C4-2B (cell line): ENCODE measurements at regions not wholly inside any gene's neighbourhood (a gene's known extent, or its start where the extent isn't known, plus 50 kb on each side); places are given as distances from the start of the nearest gene placed in this dataset.
A peak's percentile ranks its signal among the peaks of the same experiment; 100 is the strongest.
"Not testable (repeated sequence)": the region's sequence is repeated elsewhere in the genome, so short reads cannot be mapped to it uniquely, and the experiment has no call there.

Experiments used
- H3K27ac ChIP-seq: fragments of 450-650 bp; 2 replicates; pipeline ENCODE4 v1.5.1; 2017
- ZFX ChIP-seq: fragments of 450-650 bp; IDR thresholded peaks from 2 replicates; pipeline ENCODE4 v1.6.1; 2017
- TF ChIP-seq, protein P1 (sequence below): fragments of 450-650 bp; conservative IDR thresholded peaks from 2 replicates; pipeline ENCODE4 v1.5.1; 2017; ENCODE audit warnings: mild to moderate bottlenecking

DNA sequence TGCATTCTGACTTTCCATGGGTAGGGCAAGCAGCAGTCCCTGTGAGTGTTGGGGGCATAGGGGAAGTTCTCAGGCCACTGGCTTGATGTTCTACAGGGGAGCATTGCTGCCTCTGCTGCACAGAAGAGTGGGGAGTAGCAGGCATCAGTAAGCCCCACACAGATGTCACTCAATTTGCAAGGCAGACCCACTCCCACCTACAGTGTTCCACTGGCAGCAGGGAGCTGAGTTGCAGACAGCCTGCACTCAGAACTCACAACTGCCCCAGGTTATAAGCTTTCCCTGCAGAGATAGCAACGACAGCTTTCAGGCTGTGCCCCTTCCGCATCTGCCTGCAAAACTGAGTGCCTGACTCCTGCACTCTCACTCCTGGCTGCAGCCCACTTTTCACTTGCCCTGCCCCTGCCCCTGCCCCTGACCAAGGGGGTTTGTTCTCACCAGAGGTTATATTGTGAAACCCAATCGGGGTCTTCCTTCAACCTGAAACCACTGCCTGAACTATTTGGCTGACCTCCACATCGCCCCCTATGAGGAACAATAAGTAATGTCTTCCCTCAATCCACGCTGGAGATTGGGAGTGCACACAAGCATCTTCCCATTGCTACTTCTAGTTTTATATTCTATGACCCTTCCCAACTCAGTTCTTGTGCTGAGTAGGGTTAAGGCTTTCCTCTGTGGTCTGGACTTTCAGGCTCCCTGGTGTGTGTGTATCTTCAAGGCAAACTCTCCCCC, 227.4 kb upstream of the CXorf51B start:
- TF ChIP-seq, protein P1, sequence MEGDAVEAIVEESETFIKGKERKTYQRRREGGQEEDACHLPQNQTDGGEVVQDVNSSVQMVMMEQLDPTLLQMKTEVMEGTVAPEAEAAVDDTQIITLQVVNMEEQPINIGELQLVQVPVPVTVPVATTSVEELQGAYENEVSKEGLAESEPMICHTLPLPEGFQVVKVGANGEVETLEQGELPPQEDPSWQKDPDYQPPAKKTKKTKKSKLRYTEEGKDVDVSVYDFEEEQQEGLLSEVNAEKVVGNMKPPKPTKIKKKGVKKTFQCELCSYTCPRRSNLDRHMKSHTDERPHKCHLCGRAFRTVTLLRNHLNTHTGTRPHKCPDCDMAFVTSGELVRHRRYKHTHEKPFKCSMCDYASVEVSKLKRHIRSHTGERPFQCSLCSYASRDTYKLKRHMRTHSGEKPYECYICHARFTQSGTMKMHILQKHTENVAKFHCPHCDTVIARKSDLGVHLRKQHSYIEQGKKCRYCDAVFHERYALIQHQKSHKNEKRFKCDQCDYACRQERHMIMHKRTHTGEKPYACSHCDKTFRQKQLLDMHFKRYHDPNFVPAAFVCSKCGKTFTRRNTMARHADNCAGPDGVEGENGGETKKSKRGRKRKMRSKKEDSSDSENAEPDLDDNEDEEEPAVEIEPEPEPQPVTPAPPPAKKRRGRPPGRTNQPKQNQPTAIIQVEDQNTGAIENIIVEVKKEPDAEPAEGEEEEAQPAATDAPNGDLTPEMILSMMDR: no peak
- no peak for TF ChIP-seq ZFX
- no peak overlapping the region for H3K27ac ChIP-seq

DNA sequence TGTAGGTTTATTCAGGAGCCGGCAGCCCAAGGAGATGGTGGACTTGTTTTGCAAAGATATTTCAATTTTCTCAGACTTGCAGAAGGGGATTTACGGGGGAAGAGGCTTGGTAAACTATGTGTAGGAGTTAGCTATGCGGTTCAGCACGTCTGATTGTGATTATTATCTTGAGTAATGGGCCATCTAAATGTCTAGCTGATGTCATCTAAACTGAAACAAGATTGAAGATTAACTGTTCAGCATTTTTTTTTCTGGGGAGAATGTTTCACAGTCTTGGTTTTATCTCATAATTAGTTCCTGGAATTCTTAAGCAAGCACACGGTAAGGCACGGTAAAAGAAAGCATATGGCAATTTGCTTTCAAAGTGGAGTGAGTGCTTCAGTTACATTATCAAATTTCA, 207.3 kb upstream of the CXorf51B start:
- TF ChIP-seq ZFX: no peak
- TF ChIP-seq, protein P1: no peak
- no peak overlapping the region for H3K27ac ChIP-seq

DNA sequence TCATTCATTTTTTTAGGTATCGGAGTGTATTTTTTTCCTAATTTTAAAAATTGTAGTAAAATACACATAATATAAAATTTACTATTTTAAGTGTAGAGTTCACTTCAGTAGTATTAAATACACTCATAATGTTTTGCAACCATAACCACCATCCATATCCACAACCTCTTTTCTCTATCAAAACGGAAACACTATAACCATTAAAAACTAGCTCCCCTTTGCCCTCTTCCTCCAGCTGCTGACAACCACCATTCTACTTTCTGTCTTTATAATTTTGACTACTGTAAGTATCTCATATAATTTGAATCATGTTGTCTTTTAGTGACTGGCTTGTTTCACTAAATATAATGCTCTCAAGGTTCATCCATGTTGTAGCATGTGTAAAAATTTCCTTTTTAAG, 205.4 kb upstream of the CXorf51B start:
- H3K27ac ChIP-seq: no peak overlapping the region
- TF ChIP-seq, protein P1: no peak
- TF ChIP-seq ZFX: no peak

DNA sequence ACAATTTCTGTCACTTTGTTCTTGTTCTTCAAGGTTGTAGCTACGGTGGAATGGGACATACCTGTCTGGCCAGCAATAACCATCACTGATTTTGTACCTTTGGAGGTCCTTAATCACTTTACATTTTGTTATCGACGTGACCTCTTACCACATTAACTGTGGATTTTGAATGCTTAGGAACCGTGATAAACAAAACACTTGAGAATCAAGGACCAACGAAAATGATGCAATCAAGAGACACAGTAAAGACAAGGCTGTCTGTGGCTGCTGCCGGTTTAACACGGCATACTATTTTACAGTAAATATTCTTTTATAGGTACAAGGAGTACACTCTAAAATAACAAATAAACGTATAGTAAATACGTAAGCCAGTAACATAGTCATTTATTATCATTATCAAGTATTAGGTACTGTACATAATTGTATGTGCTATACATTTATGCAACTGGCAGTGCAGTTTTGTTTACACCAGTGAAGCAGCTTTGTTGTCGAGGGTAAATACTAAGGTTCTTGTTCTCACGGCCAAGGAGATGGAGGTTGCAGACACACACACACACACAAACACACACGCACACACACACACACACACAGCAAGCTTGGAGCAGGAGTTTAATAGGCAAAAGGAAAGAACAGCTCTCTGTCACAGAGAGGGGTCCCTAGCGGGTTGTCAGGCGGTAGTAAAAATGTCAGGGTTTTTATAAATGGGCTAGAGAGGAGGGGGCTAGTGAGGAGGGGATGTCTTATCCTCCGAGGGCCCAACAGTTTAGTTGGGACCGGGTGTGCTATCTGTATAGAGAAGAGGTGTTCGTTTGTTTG, 194.7 kb upstream of the CXorf51B start:
- TF ChIP-seq, protein P1: no peak
- TF ChIP-seq ZFX: no peak
- H3K27ac ChIP-seq: peak overlapping the region; percentile 32; the same call in 1 of the 2 replicates

- peak overlapping the region; percentile 32; the same call in 1 of the 2 replicates for H3K27ac ChIP-seq
- TF ChIP-seq, protein P1: no peak
- no peak for TF ChIP-seq ZFX
Measured at GRCh38 chrX:146615628-146616348, 193.8 kb upstream of the CXorf51B start.

- not testable (repeated sequence) for H3K27ac ChIP-seq
Measured at GRCh38 chrX:146619943-146620342, 189.6 kb upstream of the CXorf51B start.

- no peak overlapping the region for H3K27ac ChIP-seq
- TF ChIP-seq, protein P1: no peak
- TF ChIP-seq ZFX: no peak
Measured at GRCh38 chrX:146658379-146658778, 151.2 kb upstream of the CXorf51B start.
